HG02943 (cell line): ENCODE measurements at regions not wholly inside any gene's neighbourhood (a gene's known extent, or its start where the extent isn't known, plus 50 kb on each side); places are given as distances from the start of the nearest gene placed in this dataset.
"Not testable (repeated sequence)": the region's sequence is repeated elsewhere in the genome, so short reads cannot be mapped to it uniquely, and the experiment has no call there.

Experiments used
- ATAC-seq: cut with Tn5 transposase; IDR thresholded peaks from one replicate; pipeline ENCODE4 v1.9.1; 2021; ENCODE audit warnings: mild to moderate bottlenecking, low read depth, moderate library complexity; ENCODE audit not compliant: unreplicated experiment

DNA sequence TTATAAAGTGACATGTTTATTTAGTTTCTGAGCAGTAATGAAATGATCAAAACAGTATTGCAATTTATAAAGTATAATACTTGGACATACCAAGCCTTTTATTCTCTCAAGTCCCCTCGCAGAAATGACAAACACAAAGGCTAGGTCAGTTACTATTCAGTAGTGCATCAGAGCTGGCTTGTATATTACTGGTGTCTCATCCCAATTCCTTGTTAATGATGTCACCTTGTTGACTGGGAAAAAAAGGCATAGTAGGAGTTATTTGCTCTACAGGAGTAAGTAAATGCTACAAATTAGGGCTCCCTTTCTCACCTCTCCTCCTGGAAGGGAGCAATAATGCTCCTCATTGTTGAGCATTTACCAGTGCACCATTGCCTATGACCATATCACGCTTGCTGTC, 317.6 kb downstream of the CHL1 start:
- no peak for ATAC-seq

DNA sequence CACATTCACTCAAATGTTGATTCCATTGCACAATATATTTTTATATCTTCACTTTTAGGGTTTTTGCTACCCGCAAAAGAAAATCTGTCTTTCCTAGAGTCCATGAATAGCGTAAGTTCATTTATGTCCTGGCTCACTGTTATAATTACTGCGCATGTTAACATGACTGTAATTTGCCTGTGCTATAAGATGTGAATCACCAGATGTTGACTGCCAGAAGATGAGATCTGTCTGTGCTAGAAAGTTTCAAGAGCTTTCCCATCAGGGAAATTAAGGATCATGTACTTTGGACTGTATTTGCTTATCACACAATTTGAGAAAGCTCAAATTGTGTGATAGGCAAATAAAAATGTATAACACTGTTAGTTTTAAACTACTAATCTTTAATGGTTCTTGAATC, 322.5 kb downstream of the CHL1 start:
- no peak for ATAC-seq

DNA sequence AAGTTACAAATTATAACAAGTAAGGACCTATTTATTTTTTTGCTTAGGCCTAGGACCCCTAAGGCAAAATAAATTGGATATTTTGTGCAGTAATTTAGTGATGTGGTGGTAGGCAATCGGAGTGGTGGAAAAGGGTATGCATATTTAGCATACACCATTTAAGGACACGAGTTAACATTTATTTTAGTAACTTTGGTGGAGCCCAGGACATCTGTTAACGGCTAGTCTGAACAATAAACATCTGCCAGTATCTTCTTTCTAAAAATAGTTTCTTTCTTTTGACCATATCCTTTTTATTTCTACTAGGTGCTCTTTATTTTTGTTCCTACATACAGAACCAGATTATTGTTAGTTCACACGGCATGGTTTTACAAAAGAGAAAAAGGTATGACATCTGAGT, 326.3 kb downstream of the CHL1 start:
- ATAC-seq, result no peak

DNA sequence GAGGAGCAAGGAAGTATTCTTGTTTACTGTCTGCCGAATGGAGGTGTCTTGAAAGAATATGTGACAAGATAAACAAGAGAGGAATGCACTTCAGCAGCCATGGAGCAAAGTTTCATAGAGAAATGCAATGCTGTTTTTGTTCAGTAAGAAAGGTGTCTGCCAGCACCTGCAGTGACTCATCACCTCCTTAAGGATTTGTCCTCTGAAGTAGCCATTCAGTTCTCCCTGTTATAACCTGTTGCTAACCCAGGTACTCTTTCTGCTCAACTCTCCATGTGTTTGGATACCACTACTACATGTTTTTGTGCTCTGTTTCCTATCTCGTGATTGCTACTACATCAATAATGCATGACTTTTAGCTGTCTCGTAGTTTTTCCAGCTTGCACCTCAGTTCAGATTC, 328.9 kb downstream of the CHL1 start:
- ATAC-seq, result no peak

DNA sequence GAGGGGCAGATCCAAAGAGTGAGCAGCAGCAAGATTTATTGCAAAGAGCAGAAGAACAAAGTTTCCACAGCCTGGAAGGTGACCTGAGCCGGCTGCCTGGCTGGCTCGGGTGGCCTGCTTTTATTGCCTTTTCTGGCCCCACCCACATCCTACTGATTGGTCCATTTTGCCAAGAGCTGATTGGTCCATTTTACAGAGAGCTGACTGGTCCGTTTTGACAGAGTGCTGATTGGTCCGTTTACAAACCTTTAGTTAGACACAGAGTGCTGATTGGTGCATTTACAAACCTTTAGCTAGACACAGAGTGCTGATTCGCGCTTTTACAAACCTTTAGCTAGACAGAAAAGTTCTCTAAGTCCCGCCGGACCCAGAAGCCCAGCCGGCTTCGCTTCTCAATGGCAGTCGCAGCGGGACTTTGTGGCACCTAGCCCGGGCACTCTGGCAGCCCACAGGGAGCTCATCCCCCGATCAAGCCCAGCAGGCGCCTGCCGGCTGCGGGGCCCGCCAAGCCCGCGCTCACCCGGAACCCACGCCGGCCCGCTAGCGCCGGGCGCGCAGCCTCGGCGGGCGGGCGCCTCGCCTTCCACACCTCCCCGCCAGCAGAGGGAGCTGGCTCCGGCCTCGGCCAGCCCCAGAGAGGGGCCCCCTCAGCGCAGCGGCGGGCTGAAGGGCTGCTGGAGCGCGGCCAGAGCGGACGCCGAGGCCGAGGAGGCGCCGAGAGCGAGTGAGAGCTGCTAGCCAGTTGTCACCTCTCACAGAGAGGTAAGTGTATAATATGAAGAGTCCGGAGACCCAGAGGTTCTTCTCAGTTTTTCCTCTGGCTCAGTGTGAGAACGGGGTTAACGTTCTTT, 339.2 kb downstream of the CHL1 start:
- peak; percentile 61 for ATAC-seq

DNA sequence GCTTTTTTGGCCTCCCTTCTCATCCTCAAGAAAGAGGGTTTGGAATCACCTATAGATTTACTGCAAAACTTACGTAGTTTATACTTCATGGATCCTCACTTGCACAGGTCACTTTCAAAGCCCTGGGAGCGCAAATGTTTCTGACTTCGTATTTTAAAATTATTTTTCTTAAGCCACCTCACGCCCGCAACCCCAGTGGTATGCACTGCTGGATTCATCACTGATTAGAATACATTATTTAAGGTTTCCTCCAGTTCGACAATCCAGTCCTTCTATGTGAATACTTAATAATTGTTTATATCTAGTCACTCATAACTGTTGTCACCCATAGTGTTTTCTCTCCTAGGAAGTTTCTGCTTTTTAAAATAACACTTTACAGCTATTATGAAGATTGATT, 339.9 kb downstream of the CHL1 start:
- peak; percentile 43 for ATAC-seq

DNA sequence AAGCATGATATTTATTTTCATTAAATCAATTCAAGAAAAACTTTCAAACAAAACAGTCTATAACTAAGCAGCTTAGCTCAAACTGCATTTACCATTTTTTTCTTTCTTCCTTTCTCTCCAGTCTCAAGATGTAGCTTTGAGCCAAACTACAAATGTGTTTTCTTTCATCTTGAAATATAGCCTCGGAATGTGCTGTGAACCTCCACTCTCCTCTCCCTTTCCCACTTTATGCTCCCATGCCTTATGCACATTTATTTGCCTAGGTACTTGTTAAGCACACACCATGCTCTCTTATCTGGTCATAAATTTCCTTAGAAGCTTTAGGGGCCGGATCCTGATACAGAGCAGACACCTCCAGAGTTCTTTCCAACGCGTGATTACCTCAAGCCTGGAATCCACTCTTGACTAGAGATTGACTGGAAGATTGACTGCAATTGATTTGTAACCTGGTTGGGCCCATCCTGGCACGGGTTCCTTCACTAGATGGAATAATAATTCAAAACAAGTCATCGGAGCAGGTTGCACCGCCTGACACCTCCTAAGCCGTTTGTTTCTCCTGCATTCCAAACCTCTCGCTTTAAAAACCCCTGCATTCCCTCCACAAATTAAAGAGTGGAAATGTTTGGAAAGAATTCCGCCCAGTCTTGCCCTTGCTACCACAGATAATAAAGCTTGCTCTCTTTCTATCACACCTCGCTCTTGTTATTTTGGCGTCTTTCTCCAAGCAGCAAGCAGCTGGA, 344.7 kb downstream of the CHL1 start:
- no peak for ATAC-seq

DNA sequence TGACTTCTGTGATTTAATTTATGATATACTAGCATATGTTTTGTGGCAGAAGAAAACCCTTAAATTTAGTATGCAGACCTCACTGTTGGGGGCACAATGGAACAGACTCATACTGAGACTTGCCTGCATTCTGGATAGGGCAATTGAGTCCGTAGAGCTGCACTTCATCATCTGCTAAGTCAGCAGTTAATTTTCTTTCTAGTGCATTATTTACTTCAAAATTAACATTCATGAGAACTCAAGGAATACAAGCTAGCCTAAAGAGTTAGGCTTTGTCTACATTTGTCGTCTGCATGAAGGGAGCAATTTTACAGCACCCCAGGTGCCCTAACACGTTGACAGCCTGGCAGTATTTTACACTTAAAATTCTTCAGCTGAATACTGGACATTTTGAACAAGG, 345.5 kb downstream of the CHL1 start:
- no peak for ATAC-seq

DNA sequence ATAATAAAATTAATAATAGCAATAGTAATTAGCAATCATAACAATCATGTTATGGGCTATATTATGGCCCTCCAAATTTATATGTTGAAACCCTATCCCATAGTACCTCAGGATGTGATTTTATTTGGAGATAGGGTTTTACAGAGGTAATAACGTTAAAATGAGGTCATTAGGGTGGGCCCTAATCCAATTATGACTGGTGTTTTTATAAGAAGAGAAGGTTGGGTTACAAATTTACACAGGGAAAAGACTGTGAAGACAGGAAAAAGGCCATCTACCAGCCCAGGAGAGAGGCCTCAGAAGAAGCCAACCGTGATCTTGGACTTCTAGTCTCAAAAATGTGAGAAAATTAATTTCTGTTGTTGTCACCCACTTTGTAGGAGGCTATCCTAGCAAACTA, 353.1 kb downstream of the CHL1 start:
- no peak for ATAC-seq

DNA sequence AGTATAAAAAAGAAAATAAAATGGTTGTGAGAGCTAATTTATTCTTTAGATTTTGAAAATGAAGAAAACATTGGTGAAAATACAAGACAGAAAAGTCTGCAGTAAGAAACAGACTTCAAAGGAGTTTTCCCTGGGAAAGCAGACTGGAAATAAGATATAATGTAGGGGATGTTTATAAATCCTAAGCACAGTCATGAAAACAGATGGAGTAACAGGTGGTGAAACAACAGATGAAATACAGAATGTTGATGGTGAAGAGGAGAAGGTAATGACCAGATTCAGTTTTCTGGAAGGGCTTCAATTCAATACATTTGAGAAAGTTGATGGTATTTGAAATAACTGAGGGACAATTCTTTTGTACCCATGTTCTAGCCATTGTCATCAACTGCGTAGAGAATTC, 353.9 kb downstream of the CHL1 start:
- no peak for ATAC-seq

DNA sequence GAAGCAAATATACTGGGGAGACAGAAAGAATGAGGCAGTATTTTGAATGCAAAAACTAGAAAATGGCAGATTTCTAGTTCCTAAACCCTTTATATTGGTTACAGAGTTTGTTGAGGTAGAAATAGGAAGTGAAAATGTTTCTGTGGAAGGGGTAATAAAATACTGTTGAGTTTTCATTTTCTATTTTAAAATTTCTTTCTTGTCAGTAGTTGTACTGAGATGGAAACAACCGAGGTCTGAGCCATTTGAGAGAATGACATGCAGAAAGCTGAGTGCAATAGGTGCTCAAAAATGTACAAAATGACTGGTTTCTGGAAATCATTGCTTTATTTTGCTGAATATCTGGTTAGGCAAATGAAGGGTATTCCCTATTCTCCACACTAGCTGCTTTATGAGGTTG, 361.4 kb downstream of the CHL1 start:
- peak; percentile 95 for ATAC-seq

DNA sequence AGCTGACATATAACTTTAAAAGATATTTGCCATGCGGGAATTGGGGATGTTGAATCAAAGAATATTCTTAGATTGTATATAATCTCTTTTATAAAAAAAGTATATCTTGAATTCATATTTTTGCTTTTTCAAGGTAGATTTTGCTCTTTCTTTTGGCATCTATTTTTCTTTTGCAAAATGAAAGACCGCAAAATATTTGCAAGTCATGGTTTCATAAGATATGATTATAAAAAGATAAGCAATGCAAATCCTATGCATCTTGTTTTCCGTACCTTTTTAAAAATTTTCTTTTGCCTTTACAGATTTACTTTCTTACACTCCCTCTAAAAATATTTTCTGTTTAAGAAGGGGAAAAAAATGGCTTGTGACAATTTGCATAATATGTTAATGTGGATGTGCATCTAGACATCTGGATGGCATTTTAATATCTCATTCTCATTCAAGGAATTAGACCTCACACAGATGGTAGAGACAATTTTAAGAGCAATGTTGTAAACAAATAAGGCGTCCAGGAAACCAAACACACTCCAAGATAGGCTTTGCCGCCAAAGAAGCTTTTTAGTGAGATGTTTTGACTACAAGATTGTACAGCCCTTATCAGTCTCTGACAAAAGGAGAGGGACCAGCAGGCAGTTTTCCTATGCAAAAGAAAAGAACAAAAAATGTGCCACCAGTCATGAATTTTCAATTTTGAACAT, 371.1 kb downstream of the CHL1 start:
- no peak for ATAC-seq

DNA sequence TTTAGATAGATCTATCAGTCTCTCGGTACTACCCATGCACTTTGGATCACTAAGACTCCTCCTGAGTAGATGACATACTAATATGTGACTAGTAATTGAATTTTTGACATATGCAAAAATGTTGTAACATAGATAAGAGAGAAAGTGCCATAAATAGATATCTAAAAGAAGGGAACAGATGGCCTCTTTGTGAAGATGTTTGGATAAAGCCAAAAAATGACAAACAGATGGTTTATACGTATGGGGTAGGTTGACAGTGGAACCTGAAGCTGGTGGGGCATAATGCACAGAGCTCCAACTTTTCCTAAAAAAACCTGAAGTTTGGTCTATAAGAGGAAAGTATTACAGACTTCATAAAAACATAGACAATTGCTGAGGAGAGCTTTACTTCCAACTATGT, 383.0 kb downstream of the CHL1 start:
- ATAC-seq, result not testable (repeated sequence)

DNA sequence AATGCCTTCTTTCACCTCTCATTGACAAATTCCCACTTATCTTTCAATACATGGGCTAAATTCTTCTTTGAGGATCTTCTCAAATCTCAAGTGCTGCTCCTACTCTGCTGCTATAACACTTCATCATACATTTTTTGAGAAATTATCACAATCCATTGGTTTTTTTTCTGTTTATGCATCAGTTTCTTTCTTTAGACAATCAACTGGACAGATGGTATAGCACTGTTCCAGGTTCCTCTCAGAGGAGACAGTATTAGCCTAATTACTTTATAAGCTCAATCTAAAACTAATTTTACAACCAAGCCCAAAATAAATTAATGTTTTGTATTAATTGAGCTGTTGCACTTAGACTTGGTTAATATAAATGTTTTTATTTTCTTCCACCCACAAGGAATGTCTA, 392.5 kb downstream of the CHL1 start:
- not testable (repeated sequence) for ATAC-seq

DNA sequence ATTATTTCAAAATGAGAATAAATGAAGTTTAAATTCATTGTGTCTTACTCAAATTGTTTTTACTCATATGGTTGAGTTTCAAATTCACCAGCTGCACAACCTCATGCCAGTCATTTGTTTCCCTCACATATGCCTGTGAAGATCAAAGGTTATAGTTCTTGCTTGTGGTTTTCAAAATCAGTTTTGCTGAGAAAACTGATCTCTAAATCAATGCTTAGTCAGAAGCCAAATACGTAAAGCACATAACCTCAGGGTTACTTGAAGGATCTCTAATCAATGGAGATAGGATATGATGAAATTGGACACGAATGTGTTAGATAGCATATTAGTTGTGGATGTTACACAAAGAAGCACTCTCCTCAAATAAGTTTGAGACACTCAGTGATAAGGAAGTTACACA, 400.7 kb downstream of the CHL1 start:
- not testable (repeated sequence) for ATAC-seq

DNA sequence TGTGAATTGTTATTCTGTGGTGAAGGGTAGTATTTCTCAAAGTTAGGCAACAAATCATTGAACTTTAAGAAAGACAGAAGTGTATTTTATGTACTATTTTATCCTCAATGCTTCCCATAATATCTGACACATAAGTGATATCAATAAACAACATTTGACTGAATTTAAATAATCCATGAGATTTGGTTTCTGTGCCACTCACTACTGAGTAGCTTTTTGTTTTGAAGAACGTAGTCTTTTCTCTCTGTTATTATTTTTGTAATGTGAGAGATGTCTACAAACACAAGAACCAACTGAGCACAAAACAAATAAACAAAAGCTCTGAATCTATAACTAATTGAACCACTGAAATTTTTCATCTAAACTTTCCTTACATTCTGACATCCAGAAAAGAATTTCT, 401.2 kb downstream of the CHL1 start:
- not testable (repeated sequence) for ATAC-seq

DNA sequence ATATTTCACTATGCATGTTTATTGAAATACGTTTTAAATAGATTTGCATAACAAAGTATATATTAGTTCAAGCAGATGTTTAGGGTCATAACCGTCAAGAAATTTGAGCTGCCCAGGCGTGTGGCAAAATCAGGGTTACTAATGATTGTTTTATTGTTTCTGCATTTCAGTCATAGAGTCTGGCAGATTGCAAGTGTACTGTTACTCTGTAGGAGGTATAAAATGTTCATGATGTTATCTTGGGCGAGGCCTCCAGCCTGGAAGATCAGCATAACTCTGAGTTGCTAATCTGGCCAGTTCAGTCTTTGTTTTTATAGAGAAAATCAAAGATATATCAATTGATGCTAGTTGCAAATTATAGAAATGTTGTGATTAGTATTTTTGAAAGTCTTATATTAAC, 410.9 kb downstream of the CHL1 start:
- not testable (repeated sequence) for ATAC-seq

DNA sequence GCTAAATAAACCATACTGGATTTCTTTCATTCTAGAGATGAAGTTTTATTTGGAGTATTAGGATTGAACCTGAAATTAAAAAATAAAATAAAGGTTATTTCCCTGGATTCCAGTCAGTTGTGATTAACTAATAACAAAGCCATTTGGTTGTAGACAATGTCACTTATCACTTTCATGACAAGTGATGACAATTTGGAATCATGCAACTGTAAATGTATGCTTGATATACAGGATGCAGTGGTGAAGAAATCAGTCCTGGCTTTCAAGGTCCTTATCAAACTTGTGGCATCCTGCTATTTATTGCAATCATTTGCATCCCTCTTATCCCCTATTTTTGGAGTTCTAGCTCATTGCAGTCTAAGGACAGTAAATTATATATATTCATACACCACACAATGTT, 425.2 kb downstream of the CHL1 start:
- no peak for ATAC-seq

DNA sequence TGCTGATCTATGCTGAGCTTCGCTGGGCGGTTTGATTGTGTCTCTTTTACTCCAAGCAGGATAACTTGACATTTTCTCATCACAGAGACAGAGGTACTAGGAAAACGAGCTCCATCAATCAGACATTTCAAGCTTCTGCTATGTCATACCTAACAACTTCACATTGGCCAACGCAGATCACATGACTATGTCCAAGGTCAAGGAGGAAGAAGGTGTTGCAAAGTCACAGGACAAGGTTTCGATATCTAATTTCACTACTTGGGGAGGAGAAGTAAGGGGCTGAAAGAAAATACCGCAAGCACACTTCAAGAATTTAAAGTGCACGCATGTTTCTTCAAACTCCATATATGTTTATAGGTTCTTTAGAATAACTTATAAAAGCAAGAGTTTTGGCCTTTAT, 425.8 kb downstream of the CHL1 start:
- no peak for ATAC-seq

DNA sequence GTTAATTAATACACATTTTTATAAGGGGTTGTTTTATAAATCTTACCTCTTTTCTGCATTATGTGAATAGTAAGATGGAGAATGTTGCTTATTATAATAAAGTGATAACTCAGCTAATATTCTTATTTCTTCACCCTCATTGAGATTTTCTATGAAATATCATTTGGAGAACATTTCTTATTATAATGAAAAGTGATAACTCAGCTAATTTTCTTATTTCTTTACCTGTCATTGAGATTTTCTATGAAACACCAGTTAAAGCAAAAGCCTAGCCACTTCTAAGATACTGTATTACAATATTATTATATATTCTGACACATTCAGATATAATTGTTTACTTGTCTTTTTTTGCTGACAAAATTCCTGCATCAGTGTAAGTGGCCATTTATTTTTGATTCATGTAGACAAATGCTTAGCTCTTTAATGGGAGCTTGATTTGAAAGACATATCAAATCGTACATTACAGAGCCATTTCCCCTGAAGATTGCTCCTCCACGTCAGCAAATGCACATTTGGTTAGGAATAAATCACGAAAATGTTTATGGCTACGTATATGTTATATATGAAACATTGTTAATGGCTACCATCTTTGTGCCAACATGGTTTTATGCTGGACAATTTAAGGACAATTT, 427.5 kb downstream of the CHL1 start:
- no peak for ATAC-seq
